ENCODE measurements at regions not wholly inside any gene's neighbourhood (a gene's known extent, or its start where the extent isn't known, plus 50 kb on each side); places are given as distances from the start of the nearest gene placed in this dataset.

DNA sequence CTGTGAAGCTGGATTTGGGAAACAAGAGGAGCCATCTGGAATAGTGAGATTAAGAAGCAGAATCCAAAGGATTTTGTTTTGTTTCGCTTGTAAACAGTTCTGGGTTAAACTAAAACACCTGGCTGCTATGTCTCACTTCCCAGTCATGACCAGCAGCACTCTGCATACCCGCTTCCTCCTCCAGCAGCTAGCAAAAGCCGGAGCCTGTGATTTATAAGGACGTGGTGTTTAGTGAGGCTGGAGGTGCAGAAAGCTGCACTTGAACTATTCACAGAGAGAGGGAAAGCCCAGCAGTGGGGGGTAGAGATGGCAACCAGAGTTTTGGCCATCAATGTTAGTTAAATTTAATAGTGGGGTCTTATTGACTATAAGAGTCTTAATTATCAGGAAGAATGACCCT lies 240.2 kb downstream of the AJAP1 start:
- TF ChIP-seq, protein P1, sequence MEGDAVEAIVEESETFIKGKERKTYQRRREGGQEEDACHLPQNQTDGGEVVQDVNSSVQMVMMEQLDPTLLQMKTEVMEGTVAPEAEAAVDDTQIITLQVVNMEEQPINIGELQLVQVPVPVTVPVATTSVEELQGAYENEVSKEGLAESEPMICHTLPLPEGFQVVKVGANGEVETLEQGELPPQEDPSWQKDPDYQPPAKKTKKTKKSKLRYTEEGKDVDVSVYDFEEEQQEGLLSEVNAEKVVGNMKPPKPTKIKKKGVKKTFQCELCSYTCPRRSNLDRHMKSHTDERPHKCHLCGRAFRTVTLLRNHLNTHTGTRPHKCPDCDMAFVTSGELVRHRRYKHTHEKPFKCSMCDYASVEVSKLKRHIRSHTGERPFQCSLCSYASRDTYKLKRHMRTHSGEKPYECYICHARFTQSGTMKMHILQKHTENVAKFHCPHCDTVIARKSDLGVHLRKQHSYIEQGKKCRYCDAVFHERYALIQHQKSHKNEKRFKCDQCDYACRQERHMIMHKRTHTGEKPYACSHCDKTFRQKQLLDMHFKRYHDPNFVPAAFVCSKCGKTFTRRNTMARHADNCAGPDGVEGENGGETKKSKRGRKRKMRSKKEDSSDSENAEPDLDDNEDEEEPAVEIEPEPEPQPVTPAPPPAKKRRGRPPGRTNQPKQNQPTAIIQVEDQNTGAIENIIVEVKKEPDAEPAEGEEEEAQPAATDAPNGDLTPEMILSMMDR (IDR thresholded peaks at IDR 0.05) = no peak
- TF ChIP-seq EZH2 (IDR thresholded peaks at IDR 0.05; ENCODE audit: borderline replicate concordance, insufficient read depth, low read depth, low read length, poor library complexity, severe bottlenecking) = no peak
